NCI-H526 treated with DMSO at 0.1 percent for 48 hours (cell line): ENCODE measurements at regions not wholly inside any gene's neighbourhood (a gene's known extent, or its start where the extent isn't known, plus 50 kb on each side); places are given as distances from the start of the nearest gene placed in this dataset.
A peak's percentile ranks its signal among the peaks of the same experiment; 100 is the strongest.
"Not testable (repeated sequence)": the region's sequence is repeated elsewhere in the genome, so short reads cannot be mapped to it uniquely, and the experiment has no call there.

ENCODE experiments used
- DNase-seq: peaks from one replicate; lab custom pipeline; 2025; lab: John Stamatoyannopoulos, UW

- DNase-seq, result no peak
Observed at GRCh38 chr10:3264161-3264761, 91.7 kb upstream of the PITRM1 start.

DNA sequence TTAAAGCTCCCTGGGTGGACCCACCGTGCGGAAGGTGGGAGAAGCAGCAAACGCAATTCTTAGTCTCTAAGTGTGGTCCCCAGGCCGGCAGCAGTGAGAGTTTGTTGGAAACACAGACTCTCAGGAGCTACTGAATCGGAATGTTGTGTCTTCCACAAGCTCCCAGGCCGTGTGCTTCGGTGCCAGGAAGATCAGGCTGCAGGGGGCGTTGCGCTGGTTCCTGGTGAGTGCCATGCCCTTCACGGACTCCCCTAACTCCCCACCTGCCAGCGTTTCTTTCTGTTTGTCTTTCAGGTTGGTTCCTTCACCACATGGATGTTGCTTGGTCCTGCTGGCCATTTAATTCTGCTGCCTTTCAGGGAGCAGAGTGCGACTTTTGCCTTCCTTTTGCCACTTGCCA lies 91.2 kb upstream of the PITRM1 start:
- DNase-seq, result no peak

DNA sequence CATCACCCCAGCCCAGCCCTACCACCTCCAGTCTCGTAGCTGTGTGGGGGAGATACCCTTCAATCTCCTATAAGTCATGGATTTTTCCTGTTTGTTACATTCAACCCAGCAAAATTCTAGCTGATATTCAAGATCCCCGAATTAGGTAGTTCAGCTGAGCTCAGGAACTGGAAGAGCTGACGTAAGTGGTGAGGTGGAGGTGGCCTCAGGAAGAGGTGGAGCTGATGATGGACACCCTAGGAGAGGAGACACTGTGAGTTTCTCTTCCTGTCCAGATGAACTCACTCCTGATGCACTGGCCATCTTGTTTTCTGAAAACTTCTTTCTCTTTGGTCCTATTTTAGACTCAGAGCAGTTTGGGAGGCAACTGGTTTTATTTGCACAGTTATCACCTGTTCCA lies 90.5 kb upstream of the PITRM1 start:
- no peak for DNase-seq

DNA sequence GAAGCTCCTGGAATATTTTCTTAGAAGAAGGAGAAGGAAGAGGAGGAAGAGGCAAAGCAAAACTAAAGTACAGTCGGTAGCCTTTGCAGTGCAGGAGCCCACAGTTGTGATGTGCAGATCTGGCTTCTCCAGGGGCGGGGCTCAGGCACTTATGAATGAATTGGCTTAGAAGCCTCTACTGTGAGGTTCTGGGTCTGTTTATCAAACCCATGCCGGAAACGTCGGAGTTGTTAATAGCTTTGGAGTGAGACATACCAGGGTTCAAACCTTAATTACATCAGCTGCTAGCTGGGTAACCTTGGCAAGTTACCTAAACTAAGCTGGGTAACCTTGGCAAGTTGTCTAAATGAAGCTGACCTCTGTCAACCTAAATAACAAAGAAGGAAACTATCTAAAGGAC lies 89.3 kb upstream of the PITRM1 start:
- no peak for DNase-seq

- no peak for DNase-seq
Observed at GRCh38 chr10:3260066-3260834, 87.7 kb upstream of the PITRM1 start.

DNA sequence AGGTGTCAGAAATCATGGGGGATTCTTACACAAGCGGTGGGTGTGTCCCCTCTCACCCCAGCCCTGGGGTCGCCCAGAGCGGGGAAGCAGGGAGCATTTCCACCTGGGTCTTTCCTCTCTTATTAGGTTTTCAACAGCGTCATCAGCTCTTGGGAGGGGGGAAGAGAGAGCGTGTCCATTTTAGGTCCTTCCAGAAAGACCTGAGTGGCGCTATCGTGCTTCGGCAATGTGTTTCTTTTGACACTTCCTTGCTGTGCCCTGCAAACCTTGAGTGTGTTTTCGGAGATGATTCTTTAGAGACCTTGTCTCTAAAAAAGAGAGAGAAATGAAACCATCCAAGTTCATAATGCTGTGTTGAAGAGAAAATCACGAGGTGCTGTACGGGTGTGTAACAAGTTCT lies 86.9 kb upstream of the PITRM1 start:
- DNase-seq, result no peak

- no peak for DNase-seq
Observed at GRCh38 chr10:3258394-3258793, 85.8 kb upstream of the PITRM1 start.

GRCh38 chr10:3255616-3256015 lies 83.0 kb upstream of the PITRM1 start:
- DNase-seq, result no peak

DNA sequence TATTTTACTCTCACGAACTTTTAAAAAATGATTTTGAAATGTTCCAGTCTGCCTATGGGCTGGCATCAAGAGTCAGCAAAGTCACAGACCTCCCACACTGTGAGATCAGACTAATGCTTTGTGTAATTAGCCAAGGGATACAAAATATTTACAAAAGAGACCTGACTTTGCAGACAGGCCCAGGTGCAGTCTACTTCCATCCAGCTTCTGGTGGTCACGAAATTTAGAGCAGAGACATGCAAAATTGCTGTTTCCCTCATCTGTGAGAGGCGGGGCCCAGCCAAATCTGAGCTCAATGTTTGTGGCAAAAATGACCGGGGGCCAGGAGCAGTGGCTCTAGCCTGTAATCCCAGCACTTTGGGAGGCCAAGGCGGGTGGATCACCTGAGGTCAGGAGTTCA lies 82.5 kb upstream of the PITRM1 start:
- DNase-seq, result no peak

- DNase-seq, result not testable (repeated sequence)
Observed at GRCh38 chr10:3253974-3254373, 81.4 kb upstream of the PITRM1 start.

- no peak for DNase-seq
Observed at GRCh38 chr10:3251172-3251571, 78.6 kb upstream of the PITRM1 start.

DNA sequence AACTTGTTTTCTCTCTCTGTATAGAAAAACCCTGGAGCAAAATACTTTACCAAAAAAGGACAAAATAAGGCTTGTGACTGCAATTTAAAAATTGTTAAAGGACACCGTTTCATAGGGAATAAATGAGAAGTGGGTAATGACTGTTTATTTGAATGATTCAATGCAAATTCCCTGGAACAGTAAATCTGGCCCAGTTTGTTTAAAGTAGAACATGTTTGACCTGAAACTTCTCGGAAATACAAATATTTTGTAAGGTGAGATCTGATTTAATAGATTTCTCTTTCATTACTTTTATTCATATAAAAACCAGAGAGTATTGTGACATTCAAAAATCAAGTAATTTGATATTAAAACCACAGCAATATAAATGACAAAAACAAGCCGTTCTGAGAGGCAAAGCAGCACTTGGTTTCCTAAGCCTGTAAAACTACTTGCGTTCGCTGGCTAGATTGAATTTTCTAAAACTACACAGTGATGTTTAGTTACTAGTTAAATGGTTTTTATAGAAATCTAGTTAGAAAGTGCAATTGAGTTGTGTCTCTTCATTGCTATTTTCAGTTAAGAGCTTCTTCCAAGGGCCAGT lies 76.8 kb upstream of the PITRM1 start:
- DNase-seq, result no peak

- DNase-seq, result no peak
Observed at GRCh38 chr10:3248526-3249306, 76.1 kb upstream of the PITRM1 start.

GRCh38 chr10:3245395-3245794 lies 72.8 kb upstream of the PITRM1 start:
- DNase-seq, result no peak

- no peak for DNase-seq
Observed at GRCh38 chr10:3241967-3242650, 69.5 kb upstream of the PITRM1 start.

GRCh38 chr10:3241274-3241921 lies 68.8 kb upstream of the PITRM1 start:
- DNase-seq, result no peak

GRCh38 chr10:3239920-3240894 lies 67.6 kb upstream of the PITRM1 start:
- DNase-seq, result no peak

- peak; percentile 10 for DNase-seq
Observed at GRCh38 chr10:3239066-3239919, 66.7 kb upstream of the PITRM1 start.

DNA sequence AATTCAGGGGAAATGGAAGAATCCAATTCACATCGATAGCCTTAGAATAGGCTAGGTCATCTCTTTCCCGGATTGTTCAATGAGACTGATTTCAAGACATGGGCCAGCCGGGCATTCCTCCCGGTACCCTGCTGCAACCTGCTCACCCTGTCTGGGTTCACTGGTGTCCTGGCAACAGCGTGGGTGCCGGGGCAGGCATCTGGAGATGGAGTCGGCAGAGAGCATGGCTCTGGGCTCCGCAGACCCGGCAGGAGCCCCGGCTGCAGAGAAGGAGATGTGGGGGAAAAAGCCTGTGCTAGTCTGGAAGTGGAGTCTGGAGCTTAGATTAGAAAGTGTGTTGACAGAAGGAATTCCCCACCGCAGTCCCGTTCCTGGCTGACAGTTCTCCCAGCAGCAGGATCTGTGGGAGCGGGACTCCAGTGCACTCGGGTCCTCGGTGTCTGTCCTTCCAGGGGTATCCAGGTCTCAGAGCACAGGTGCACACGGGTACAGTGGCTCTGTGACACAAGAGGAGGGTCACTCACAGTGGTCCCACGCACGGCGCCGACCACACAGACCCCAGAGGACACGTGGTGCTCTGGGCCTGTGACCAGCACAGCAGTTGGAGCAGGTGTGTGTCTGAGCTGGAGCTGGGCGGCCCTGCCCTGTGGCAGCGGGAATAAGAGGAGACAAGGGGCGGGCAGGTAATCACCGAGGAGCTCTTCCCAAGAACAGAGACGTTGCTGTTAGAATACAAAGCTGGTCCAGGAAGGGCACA lies 65.7 kb upstream of the PITRM1 start:
- DNase-seq, result no peak
